T-cell (primary cell): ENCODE measurements at regions not wholly inside any gene's neighbourhood (a gene's known extent, or its start where the extent isn't known, plus 50 kb on each side); places are given as distances from the start of the nearest gene placed in this dataset.

Experiments used
- ATAC-seq, 4 experiments: fragments of 200-7000 bp in 3 of 4; fragments of 150-1000 bp in 1 of 4; cut with Tn5 transposase; replicated peaks in 1 of 4; 1 replicate in 3 of 4; 2 replicates in 1 of 4; pipeline ENCODE4 v1.10.0; 2021; ENCODE audit warnings: moderate library complexity in 3 of 4, mild to moderate bottlenecking in 2 of 4, moderate number of reproducible peaks in 1 of 4
- CTCF ChIA-PET, 2 donors: fragments of 300-600 bp; sonication (Branson Sonifier 250); formaldehyde crosslinking; loops; one replicate each; lab custom pipeline; 2022; ENCODE audit warnings: antibody characterized with exemption in 2 of 2; lab: Charles Lee
- POLR2A ChIA-PET, 2 donors: fragments of 300-600 bp; sonication (Branson Sonifier 250); formaldehyde crosslinking; loops; one replicate each; lab custom pipeline; 2022; ENCODE audit warnings: antibody characterized with exemption in 2 of 2; lab: Charles Lee
- DNase-seq, 35 experiments: peaks; one replicate each; pipeline versions ENCODE4 v3.0.0 to v3.0.0-alpha.2; 2013 to 2023
- H3K27ac ChIP-seq: one replicate; pipeline ENCODE4 v1.5.1; 2013; ENCODE audit warnings: low read length
- H3K27me3 ChIP-seq, 2 experiments: replicated peaks in 1 of 2; 1 replicate in 1 of 2; 2 replicates in 1 of 2; pipeline versions ENCODE4 v1.6.1 to v1.7.0; 2013; ENCODE audit warnings: low read length in 1 of 2, mixed read lengths in 1 of 2; ENCODE audit not compliant: control insufficient read depth in 2 of 2, insufficient read depth in 2 of 2; ENCODE audit errors: extremely low read depth in 1 of 2
- H3K36me3 ChIP-seq, 2 donors: 1 replicate in 1 of 2; 2 replicates in 1 of 2; pipeline versions ENCODE4 v1.6.1 to v1.7.0; 2013; ENCODE audit warnings: low read length in 1 of 2; ENCODE audit not compliant: control insufficient read depth in 2 of 2, insufficient read depth in 1 of 2; ENCODE audit errors: extremely low read depth in 1 of 2
- H3K4me1 ChIP-seq, 2 experiments: 1 replicate in 1 of 2; 2 replicates in 1 of 2; pipeline versions ENCODE4 v1.6.1 to v1.7.0; 2013; ENCODE audit warnings: low read length in 2 of 2, mixed read lengths in 1 of 2; ENCODE audit not compliant: insufficient read depth in 2 of 2, control insufficient read depth in 1 of 2; ENCODE audit errors: extremely low read depth in 1 of 2
- H3K4me3 ChIP-seq, 2 donors: 1 replicate in 1 of 2; 2 replicates in 1 of 2; pipeline versions ENCODE4 v1.5.1 to v1.7.0; 2013; ENCODE audit warnings: mild to moderate bottlenecking in 2 of 2, low read length in 1 of 2, moderate library complexity in 1 of 2; ENCODE audit not compliant: control insufficient read depth in 1 of 2; ENCODE audit errors: extremely low read depth in 1 of 2
- H3K9me3 ChIP-seq: 2 replicates; pipeline ENCODE4 v1.7.0; 2013
- H3K27ac Mint-ChIP-seq, 2 donors: one replicate each; pipeline ENCODE4 v1.8.0; 2020 to 2021; ENCODE audit warnings: mild to moderate bottlenecking in 2 of 2, mixed read lengths in 2 of 2
- H3K27me3 Mint-ChIP-seq, 2 donors: one replicate each; pipeline ENCODE4 v1.8.0; 2021 to 2022; ENCODE audit warnings: mixed read lengths in 2 of 2
- H3K36me3 Mint-ChIP-seq: one replicate; pipeline ENCODE4 v1.8.0; 2021; ENCODE audit warnings: mixed read lengths
- H3K4me1 Mint-ChIP-seq, 3 donors: one replicate each; pipeline ENCODE4 v1.8.0; 2020 to 2022; ENCODE audit warnings: mixed read lengths in 3 of 3, mild to moderate bottlenecking in 1 of 3
- H3K4me3 Mint-ChIP-seq, 3 donors: one replicate each; pipeline ENCODE4 v1.8.0; 2020 to 2022; ENCODE audit warnings: mild to moderate bottlenecking in 3 of 3, mixed read lengths in 3 of 3, moderate library complexity in 3 of 3
- H3K9me3 Mint-ChIP-seq, 3 donors: one replicate each; pipeline ENCODE4 v1.8.0; 2020 to 2022; ENCODE audit warnings: mixed read lengths in 3 of 3
- WGBS: methylation state at CpG from one replicate; pipeline ENCODE4 v1.1.5; 2013; ENCODE audit warnings: missing lambda C conversion rate; ENCODE audit not compliant: insufficient coverage; 5-methylcytosine and 5-hydroxymethylcytosine counted together

DNA sequence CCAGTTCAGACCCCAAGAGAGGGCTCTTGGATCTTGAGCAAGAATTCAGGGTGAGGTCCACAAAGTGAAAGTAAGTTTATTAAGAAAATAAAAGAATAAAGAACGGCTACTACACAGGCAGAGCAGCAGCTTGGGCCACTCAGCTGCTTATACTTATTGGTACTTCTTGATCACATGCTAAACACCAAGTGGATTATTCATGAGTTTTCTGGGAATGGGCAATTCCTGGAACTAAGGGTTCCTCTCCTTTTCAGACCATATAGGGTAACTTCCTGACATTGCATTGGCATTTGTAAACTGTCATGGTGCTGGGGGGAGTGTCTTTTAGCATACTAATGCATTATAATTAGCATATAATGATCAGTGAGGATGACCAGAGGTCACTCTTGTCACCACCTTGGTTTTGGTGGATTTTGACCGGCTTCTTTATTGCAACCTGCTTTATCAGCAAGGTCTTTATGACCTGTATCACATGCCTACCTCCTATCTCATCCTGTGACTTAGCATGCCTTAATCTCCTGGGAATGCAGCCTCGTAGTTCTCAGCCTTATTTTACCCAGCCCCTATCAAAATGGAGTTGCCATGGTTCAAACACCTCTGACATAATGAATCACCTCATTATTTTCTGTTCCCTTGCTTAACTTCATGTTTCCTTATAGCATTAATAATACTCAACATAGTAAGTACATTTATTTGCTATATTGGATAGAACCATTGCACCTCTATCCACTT lies 476.3 kb downstream of the DTHD1 start:
- POLR2A ChIA-PET, result no interaction called here
- WGBS, result 33% methylated on average over 2 of the region's 3 CpGs

DNA sequence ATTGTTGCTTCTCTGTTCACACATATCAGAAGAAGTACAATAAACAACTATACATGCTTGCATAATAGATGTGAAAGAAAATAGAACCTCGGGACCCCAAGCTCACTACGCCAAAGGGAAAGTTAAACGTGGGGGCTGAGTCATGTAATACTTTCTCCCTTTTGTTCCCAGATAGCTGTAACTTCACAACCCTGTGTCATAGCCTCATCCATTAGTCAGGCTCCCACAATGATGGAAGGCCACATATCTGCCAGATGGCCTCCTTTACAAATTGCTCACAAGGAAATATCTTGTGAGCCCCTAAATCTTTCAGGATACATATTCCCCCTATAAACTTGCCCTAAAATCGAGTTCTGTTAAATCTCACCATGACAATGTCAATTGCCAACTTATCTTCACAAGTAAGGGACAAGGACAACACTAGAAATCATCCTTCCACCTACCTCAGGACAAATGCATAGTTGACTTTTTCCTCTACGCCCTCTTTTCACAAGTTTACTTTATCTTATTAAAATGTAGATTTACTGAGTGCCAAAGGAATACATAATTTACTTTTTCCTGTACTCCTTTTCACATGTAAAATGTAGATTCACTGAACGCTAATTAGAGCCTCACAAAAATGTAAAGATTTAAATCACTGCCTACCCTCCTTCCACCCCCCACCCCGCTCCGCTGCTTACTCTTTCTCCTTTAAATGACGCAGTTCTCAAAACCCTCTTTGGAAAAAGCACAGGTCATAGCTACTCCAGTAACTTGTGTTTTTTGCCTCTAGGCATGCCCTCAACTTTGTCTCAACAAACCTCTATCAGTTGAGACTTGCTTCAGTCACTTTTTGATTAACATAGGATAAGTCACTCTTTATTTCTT lies 477.1 kb downstream of the DTHD1 start:
- no peak overlapping the region for H3K4me3 Mint-ChIP-seq
- CTCF ChIA-PET, result no interaction called here

More for the DNA sequence above, 476.3 kb downstream of the DTHD1 start:
- no peaks in the 10 kb centered on the region for H3K36me3 ChIP-seq
- no peak overlapping the region for H3K4me3 Mint-ChIP-seq
- ATAC-seq (no peak), DNase-seq (no peak)
- no peak overlapping the region for H3K27ac ChIP-seq
- no peaks in the 10 kb centered on the region for H3K4me1 Mint-ChIP-seq
- no peaks in the 10 kb centered on the region for H3K9me3 Mint-ChIP-seq
- no peaks in the 10 kb centered on the region for H3K4me1 ChIP-seq
- peaks cover 0 to 5% of the 10 kb centered on the region in 2 donors for H3K27me3 Mint-ChIP-seq
- no peaks in the 10 kb centered on the region for H3K36me3 Mint-ChIP-seq
- no peak overlapping the region for H3K4me3 ChIP-seq
- CTCF ChIA-PET, result no interaction called here
- H3K27ac Mint-ChIP-seq, result no peak overlapping the region
- H3K9me3 ChIP-seq, result no peaks in the 10 kb centered on the region
- no peaks in the 10 kb centered on the region for H3K27me3 ChIP-seq

DNA sequence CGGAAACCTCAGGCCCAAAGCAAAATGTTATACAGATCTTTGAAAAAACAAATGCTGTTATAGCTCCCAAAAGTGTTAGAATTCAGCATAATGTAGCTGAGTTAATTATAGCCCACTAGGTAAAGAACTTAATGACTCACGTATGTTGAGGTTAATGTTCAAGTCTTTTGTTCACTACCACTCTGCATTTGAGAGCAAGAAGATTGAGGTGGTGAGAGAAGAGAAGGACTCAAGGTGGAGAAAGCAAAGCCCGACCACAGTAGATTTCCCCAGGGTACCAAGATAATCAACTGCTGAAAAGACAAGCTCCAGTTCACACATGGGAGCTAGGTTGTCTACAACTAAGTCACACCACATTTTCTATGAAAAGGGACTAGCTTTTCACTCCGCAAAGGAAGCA lies 480.2 kb downstream of the DTHD1 start:
- Histone ChIP-seq H3K4me3 (no peak overlapping the region), H3K36me3 (no peaks in the 10 kb centered on the region), H3K4me1 (no peaks in the 10 kb centered on the region), H3K9me3 (no peaks in the 10 kb centered on the region), H3K27me3 (no peaks in the 10 kb centered on the region), H3K27ac (no peak overlapping the region)
- no peak overlapping the region for H3K4me3 Mint-ChIP-seq
- peaks cover 0 to 5% of the 10 kb centered on the region in 2 donors for H3K27me3 Mint-ChIP-seq
- no peaks in the 10 kb centered on the region for H3K36me3 Mint-ChIP-seq
- H3K4me1 Mint-ChIP-seq, result no peaks in the 10 kb centered on the region
- no peak for DNase-seq
- ChIA-PET POLR2A (no interaction called here), CTCF (no interaction called here)
- WGBS, result no CpG with 5 or more reads among the region's 4 CpGs
- no peaks in the 10 kb centered on the region for H3K9me3 Mint-ChIP-seq
- H3K27ac Mint-ChIP-seq, result no peak overlapping the region
- ATAC-seq, result no peak

More for the DNA sequence above, 477.1 kb downstream of the DTHD1 start:
- Mint-ChIP-seq H3K9me3 (no peaks in the 10 kb centered on the region), H3K36me3 (no peaks in the 10 kb centered on the region), H3K27me3 (peaks cover 0 to 5% of the 10 kb centered on the region in 2 donors), H3K4me1 (no peaks in the 10 kb centered on the region), H3K27ac (no peak overlapping the region)
- Histone ChIP-seq H3K27me3 (no peaks in the 10 kb centered on the region), H3K27ac (no peak overlapping the region), H3K9me3 (no peaks in the 10 kb centered on the region), H3K36me3 (no peaks in the 10 kb centered on the region), H3K4me1 (no peaks in the 10 kb centered on the region), H3K4me3 (no peak overlapping the region)
- no peak for ATAC-seq
- POLR2A ChIA-PET, result no interaction called here
- no peak for DNase-seq
- WGBS, result 56% methylated on average over 5 of the region's 9 CpGs

DNA sequence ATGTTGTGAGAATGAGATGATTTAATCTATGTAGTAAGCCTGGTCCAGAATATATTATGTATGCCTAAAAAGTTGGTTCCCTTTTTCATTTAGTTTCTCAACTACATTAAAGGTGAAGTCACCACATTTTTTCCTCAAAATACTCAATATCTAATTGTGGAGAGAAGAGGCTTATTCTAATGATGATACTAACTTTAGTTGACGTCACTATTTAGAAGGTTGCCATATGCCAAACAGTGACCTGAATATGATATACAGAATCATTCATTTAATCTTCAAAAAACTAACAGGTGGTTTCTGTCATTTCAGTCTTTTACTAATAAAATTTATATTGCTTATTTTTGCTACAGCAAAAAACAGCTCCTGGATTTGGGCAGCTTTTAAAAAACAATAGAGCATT lies 480.7 kb upstream of the NWD2 start:
- H3K4me1 Mint-ChIP-seq, result no peaks in the 10 kb centered on the region
- no peak for ATAC-seq
- ChIA-PET POLR2A (no interaction called here), CTCF (no interaction called here)
- H3K9me3 ChIP-seq, result no peaks in the 10 kb centered on the region
- WGBS, result no CpG with 5 or more reads among the region's 1 CpG
- DNase-seq, result no peak
- H3K36me3 Mint-ChIP-seq, result no peaks in the 10 kb centered on the region
- H3K4me3 Mint-ChIP-seq, result no peak overlapping the region
- no peaks in the 10 kb centered on the region for H3K27me3 ChIP-seq
- no peak overlapping the region for H3K4me3 ChIP-seq
- peaks cover 3 to 5% of the 10 kb centered on the region in 2 donors for H3K27me3 Mint-ChIP-seq
- no peak overlapping the region for H3K27ac Mint-ChIP-seq
- H3K9me3 Mint-ChIP-seq, result no peaks in the 10 kb centered on the region
- no peak overlapping the region for H3K27ac ChIP-seq
- no peaks in the 10 kb centered on the region for H3K4me1 ChIP-seq
- H3K36me3 ChIP-seq, result no peaks in the 10 kb centered on the region

DNA sequence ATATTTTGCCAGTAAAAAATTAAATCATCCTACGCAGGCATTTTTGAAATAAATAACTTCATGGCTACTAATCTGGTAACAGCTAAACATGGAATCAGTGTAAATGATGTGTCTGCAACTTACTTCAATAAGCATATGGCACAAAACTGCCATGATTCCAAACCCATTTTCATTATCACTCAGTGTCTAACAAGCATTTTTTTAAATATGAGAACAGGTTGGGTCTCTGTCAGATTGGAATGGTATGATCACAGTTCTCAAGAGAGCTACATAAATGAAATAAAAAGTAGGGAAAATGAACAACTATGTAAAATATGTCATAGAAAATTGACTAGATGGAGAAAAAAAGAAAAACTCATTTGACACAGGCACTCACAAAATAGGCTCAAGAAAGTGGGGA lies 476.9 kb upstream of the NWD2 start:
- H3K27me3 Mint-ChIP-seq, result peaks cover 0 to 3% of the 10 kb centered on the region in 2 donors
- ChIA-PET POLR2A (no interaction called here), CTCF (no interaction called here)
- no peak overlapping the region for H3K4me3 ChIP-seq
- H3K9me3 ChIP-seq, result no peaks in the 10 kb centered on the region
- H3K36me3 Mint-ChIP-seq, result no peaks in the 10 kb centered on the region
- DNase-seq, result no peak
- H3K4me3 Mint-ChIP-seq, result no peak overlapping the region
- peaks cover 0 to 9% (median 0%) of the 10 kb centered on the region in 3 donors for H3K4me1 Mint-ChIP-seq
- H3K27me3 ChIP-seq, result no peaks in the 10 kb centered on the region
- no peak for ATAC-seq
- peaks cover 0 to 10% (median 0%) of the 10 kb centered on the region in 3 donors for H3K9me3 Mint-ChIP-seq
- no CpG with 5 or more reads among the region's 1 CpG for WGBS
- H3K27ac Mint-ChIP-seq, result no peak overlapping the region
- no peak overlapping the region for H3K27ac ChIP-seq
- no peaks in the 10 kb centered on the region for H3K36me3 ChIP-seq
- no peaks in the 10 kb centered on the region for H3K4me1 ChIP-seq

DNA sequence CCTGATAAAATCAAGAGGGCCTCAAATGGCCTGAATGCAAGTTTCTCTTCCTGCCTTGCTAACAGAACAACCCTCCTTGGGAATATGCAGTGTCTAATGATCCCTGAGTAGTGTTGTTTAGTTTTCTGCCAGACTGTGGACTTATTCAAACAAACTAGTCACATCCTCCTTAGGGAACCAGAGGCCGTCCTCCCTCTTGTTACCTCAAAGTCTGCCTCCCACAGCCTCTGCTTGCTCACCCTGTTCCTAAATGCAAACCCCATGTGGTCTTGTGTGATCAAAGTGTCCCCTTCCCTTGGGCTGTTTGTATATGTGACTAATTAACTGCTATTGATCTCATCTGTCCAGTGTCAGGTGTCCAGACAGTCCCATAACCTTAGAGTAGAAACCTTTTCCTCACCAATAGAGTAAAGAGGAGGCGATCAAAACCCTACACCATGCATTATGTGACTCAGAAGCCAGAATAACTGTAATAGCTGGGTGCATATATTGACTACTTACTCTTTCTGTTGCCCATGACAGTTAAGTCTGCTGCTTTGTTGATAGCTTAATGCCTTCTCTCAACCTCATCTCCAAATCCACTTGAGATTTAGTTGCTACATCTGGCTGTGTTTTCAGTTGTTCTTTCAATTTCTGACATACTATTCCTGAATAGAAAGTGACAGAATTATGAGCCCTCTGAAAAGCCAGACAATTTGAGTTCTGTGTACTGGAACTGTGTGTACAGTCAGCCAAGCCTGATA lies 473.0 kb upstream of the NWD2 start:
- H3K4me1 Mint-ChIP-seq, result peaks cover 0 to 9% (median 0%) of the 10 kb centered on the region in 3 donors
- H3K36me3 Mint-ChIP-seq, result no peaks in the 10 kb centered on the region
- ATAC-seq, result no peak
- POLR2A ChIA-PET, result no interaction called here
- CTCF ChIA-PET, result no interaction called here
- no peaks in the 10 kb centered on the region for H3K9me3 ChIP-seq
- H3K36me3 ChIP-seq, result no peaks in the 10 kb centered on the region
- H3K27ac ChIP-seq, result no peak overlapping the region
- WGBS, result no CpG with 5 or more reads among the region's 2 CpGs
- H3K27ac Mint-ChIP-seq, result no peak overlapping the region
- H3K27me3 ChIP-seq, result no peaks in the 10 kb centered on the region
- H3K4me1 ChIP-seq, result no peaks in the 10 kb centered on the region
- peaks cover 0 to 3% of the 10 kb centered on the region in 2 donors for H3K27me3 Mint-ChIP-seq
- peaks cover 0 to 10% (median 0%) of the 10 kb centered on the region in 3 donors for H3K9me3 Mint-ChIP-seq
- no peak overlapping the region for H3K4me3 ChIP-seq
- DNase-seq, result no peak
- no peak overlapping the region for H3K4me3 Mint-ChIP-seq
